ENCODE measurements at regions not wholly inside any gene's neighbourhood (a gene's known extent, or its start where the extent isn't known, plus 50 kb on each side); places are given as distances from the start of the nearest gene placed in this dataset.

DNA sequence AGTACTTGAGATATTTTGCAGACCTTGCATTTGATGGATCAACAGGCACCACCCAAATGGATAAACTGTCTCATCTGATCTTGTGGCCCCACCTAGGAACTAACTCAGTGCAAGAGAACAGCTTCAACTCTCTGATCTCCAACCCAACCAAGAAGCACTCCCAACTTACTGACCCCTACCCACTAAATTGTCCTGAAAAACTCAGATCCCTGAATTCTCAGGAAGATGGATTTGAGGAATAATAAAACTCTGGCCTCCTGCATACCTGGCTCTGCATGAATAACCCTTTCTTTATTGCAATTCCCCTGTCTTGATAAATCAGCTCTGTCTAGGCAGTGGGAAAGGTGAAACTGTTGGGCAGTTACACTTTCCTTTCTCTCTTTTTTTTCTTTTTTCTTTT lies 247.9 kb downstream of the ZPLD1 start:
- TF ChIP-seq CTCF (IDR thresholded peaks at IDR 0.05) (no peak), POLR2A (IDR thresholded peaks at IDR 0.05) (no peak)
